ENCODE measurements at regions not wholly inside any gene's neighbourhood (a gene's known extent, or its start where the extent isn't known, plus 50 kb on each side); places are given as distances from the start of the nearest gene placed in this dataset.

- H3K36me3 Mint-ChIP-seq (ENCODE audit: low read depth): no peaks in the 10 kb centered on the region
- TF ChIP-seq EZH2 (IDR thresholded peaks at IDR 0.05; ENCODE audit: low read depth, unreplicated experiment) (no peak), ZNF331 (CRISPR knock-in tag; IDR thresholded peaks at IDR 0.05; ENCODE audit: low read depth) (no peak), REST (IDR thresholded peaks at IDR 0.05; ENCODE audit: unreplicated experiment) (no peak), CTCF (conservative IDR thresholded peaks at IDR 0.05; ENCODE audit: low read depth in 2 of 2) (no peak), STAT1 (IDR thresholded peaks at IDR 0.05; ENCODE audit: unreplicated experiment) (no peak), POLR2AphosphoS5 (IDR thresholded peaks at IDR 0.05; ENCODE audit: low read depth) (no peak), JUNB (IDR thresholded peaks at IDR 0.05; ENCODE audit: unreplicated experiment) (no peak), CREB1 (CRISPR knock-in tag; IDR thresholded peaks at IDR 0.05; ENCODE audit: low read depth) (no peak), ZNF114 (CRISPR knock-in tag; IDR thresholded peaks at IDR 0.05) (no peak), EZH2phosphoT487 (IDR thresholded peaks at IDR 0.05; ENCODE audit: unreplicated experiment) (no peak)
- no peaks in the 10 kb centered on the region for H4K20me1 ChIP-seq (replicated peaks; ENCODE audit: insufficient read depth)
- H3K27me3 ChIP-seq (ENCODE audit: insufficient read depth): peaks cover 4% of the 10 kb centered on the region; the same call in 1 of the 2 replicates
- ATAC-seq (no peak), DNase-seq (ENCODE audit: low spot score) (no peak)
- no peak overlapping the region for H2AFZ ChIP-seq
- H3K4me3 ChIP-seq: no peak overlapping the region
- H3K4me2 ChIP-seq: no peak overlapping the region
- H3K27me3 Mint-ChIP-seq (ENCODE audit: insufficient read depth, low read depth, poor library complexity): peaks cover 10% of the 10 kb centered on the region
- peaks cover 6% of the 10 kb centered on the region; the same call in 2 of the 3 replicates for H3K4me1 Mint-ChIP-seq
- H3K4me3 Mint-ChIP-seq: no peak overlapping the region
- no peaks in the 10 kb centered on the region for H3K4me1 ChIP-seq (ENCODE audit: insufficient read depth)
- H3K79me2 ChIP-seq (replicated peaks; ENCODE audit: insufficient read depth): no peaks in the 10 kb centered on the region
- H3F3A ChIP-seq (replicated peaks; ENCODE audit: low read depth): no peaks in the 10 kb centered on the region
- H3K27ac Mint-ChIP-seq: no peak overlapping the region
- H3K36me3 ChIP-seq (ENCODE audit: insufficient read depth): no peaks in the 10 kb centered on the region
- no peak overlapping the region for H3K27ac ChIP-seq (ENCODE audit: low read depth)
- no peaks in the 10 kb centered on the region for H3K9me3 Mint-ChIP-seq
- no peaks in the 10 kb centered on the region for H3K9me2 ChIP-seq (ENCODE audit: insufficient read depth)
These were observed 142.0 kb upstream of the ALDH1B1 start for GRCh38 chr9:38250279-38251035.

Measured in GM23338 (cell line).